SK-N-MC (cell line): ENCODE measurements at regions not wholly inside any gene's neighbourhood (a gene's known extent, or its start where the extent isn't known, plus 50 kb on each side); places are given as distances from the start of the nearest gene placed in this dataset.

Source experiments
- FOXP2 ChIP-seq: optimal IDR thresholded peaks from 2 replicates; pipeline ENCODE3; 2011; ENCODE audit warnings: mild to moderate bottlenecking, moderate library complexity; ENCODE audit not compliant: insufficient read depth; ENCODE audit errors: extremely low read length, control extremely low read depth
- POLR2AphosphoS5 ChIP-seq: IDR thresholded peaks from 2 replicates; pipeline ENCODE4 v1.6.1; 2012; ENCODE audit warnings: mild to moderate bottlenecking, low read depth, low read length, borderline replicate concordance

DNA sequence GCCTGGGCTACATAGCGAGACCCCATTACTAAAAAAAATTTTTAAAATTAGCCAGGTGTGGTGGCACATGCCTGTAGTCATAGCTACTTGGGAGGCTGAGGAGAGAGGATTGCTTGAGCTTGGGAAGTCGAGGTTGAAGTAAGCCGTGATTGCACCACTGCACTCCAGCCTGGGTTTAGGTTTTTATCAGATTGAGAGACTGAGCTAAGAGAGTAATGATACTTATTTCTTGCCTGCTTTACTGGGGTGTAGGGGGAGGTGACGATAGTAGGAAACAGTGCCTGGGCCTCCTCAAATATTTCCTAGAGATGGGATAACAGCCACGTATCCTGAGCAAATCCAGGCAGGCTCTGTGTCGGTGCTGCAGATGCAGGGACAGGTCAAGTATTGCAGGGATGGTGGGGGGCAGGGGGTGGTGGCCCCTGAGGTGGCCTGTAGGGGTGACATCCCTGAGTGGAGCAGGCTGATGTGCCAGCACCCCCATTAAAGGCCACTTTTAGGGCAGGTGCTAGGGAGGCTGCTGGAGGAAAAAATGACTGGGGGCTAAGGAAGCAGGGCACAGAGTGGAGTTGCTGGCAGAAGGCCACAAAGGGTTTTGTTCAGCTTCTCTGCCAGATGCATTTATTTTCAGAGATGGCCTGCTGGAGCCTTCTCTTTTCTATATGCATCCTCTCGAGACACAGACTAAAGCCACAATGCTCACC is 130.5 kb downstream of the RHOU start:
- TF ChIP-seq POLR2AphosphoS5, result no peak
- TF ChIP-seq FOXP2, result no peak
